Endothelial cell (in vitro differentiated cells): ENCODE measurements at regions not wholly inside any gene's neighbourhood (a gene's known extent, or its start where the extent isn't known, plus 50 kb on each side); places are given as distances from the start of the nearest gene placed in this dataset.
"Not testable (repeated sequence)": the region's sequence is repeated elsewhere in the genome, so short reads cannot be mapped to it uniquely, and the experiment has no call there.

ENCODE experiments used
- DNase-seq: peaks from one replicate; pipeline ENCODE4 v3.0.0; 2021; ENCODE audit warnings: low spot score
- H3K27ac Mint-ChIP-seq: one replicate; pipeline ENCODE4 v1.8.0; 2021; ENCODE audit warnings: mixed read lengths, inconsistent platforms; ENCODE audit not compliant: unreplicated experiment
- H3K27me3 Mint-ChIP-seq: one replicate; pipeline ENCODE4 v1.8.0; 2021; ENCODE audit warnings: mild to moderate bottlenecking, moderate library complexity, mixed read lengths, inconsistent platforms; ENCODE audit not compliant: unreplicated experiment
- H3K36me3 Mint-ChIP-seq: one replicate; pipeline ENCODE4 v1.8.0; 2021; ENCODE audit warnings: mild to moderate bottlenecking, low read depth, mixed read lengths, inconsistent platforms; ENCODE audit not compliant: unreplicated experiment
- H3K4me1 Mint-ChIP-seq: one replicate; pipeline ENCODE4 v1.8.0; 2021; ENCODE audit warnings: mild to moderate bottlenecking, mixed read lengths, inconsistent platforms; ENCODE audit not compliant: unreplicated experiment
- H3K4me3 Mint-ChIP-seq: one replicate; pipeline ENCODE4 v1.8.0; 2021; ENCODE audit warnings: mild to moderate bottlenecking, mixed read lengths, inconsistent platforms; ENCODE audit not compliant: unreplicated experiment
- H3K9me3 Mint-ChIP-seq: one replicate; pipeline ENCODE4 v1.8.0; 2021; ENCODE audit warnings: mixed read lengths, inconsistent platforms; ENCODE audit not compliant: unreplicated experiment
- TF ChIP-seq, protein P1 (sequence below): fragments of 200-600 bp; sonication (generic); IDR thresholded peaks from one replicate; pipeline ENCODE4 v1.5.0; 2021; ENCODE audit warnings: antibody characterized with exemption; ENCODE audit not compliant: unreplicated experiment

DNA sequence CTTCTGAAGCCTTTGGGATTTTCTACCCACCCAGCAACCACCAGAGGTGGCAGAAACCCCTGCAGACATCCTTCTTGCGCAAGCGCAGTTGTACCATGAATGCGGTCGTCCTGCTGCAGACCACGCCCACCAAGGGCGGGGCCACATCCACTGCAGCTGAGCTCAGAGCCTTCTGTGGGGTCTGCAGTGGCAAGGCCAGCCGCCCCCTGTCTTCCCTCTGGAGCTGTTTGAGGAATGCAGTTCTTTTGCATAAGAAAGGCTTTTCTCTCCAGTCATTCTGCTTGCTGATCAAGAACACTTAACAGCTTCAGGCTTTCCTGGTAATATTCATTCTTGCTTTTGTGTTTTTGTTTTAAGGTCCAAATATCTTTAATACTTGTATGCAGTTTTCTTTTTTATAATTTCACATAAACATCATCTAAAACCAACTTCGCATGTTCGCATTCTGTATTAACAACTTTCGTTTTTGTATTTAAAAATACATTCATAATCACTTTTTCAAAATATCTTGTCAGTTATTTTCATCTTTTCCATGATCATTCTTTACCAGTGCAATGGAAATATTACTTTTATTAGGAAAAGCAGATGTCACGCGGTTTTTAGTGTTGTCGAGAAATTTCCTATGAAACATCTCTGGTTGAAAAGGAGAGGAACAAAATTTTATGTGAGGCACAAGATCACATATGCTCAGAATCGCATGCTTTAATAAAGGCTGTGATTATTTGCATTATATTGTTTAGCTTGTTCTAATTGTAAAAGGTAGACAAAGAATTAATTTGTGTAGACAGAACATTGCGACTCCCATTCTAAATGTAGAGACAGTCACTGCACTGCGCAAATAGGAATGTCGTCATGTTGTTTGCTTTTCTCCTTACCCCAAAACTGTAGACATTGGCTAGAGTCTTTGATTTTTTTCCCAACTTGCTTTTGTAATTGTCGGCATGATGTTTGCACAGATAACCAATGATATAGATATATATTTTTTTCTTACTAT is 98.1 kb upstream of the SNRPN start:
- Mint-ChIP-seq H3K4me3 (peak overlapping the region; percentile 80), H3K9me3 (no peaks in the 10 kb centered on the region), H3K4me1 (peaks cover 12% of the 10 kb centered on the region), H3K27ac (peak overlapping the region; percentile 91), H3K27me3 (peaks cover 8% of the 10 kb centered on the region), H3K36me3 (peaks cover 3% of the 10 kb centered on the region)
- TF ChIP-seq, protein P1, sequence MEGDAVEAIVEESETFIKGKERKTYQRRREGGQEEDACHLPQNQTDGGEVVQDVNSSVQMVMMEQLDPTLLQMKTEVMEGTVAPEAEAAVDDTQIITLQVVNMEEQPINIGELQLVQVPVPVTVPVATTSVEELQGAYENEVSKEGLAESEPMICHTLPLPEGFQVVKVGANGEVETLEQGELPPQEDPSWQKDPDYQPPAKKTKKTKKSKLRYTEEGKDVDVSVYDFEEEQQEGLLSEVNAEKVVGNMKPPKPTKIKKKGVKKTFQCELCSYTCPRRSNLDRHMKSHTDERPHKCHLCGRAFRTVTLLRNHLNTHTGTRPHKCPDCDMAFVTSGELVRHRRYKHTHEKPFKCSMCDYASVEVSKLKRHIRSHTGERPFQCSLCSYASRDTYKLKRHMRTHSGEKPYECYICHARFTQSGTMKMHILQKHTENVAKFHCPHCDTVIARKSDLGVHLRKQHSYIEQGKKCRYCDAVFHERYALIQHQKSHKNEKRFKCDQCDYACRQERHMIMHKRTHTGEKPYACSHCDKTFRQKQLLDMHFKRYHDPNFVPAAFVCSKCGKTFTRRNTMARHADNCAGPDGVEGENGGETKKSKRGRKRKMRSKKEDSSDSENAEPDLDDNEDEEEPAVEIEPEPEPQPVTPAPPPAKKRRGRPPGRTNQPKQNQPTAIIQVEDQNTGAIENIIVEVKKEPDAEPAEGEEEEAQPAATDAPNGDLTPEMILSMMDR: no peak
- DNase-seq: peak; percentile 85

DNA sequence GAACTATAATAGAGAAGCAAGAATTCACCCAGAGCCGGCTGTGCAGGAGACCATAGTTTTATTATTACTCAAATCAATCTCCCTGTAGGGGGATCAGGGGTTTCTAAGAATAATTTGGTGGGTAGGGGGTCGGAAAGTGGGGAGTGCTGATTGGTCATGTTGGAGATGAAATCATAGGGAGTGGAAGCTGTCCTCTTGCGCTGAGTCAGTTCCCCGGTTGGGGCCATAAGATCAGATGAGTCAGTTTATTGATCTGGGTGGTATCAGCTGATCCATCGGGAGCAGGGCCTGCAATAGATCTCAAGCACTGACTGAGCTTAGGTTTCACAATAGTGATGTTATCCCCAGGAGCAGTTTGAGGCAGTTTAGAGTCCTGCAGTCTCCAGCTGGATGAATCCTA is 97.0 kb upstream of the SNRPN start:
- no peak for DNase-seq
- TF ChIP-seq, protein P1: no peak
- Mint-ChIP-seq H3K27ac (peak overlapping the region; percentile 98), H3K4me1 (peaks cover 19% of the 10 kb centered on the region), H3K9me3 (no peaks in the 10 kb centered on the region), H3K27me3 (peaks cover 6% of the 10 kb centered on the region), H3K4me3 (peak overlapping the region; percentile 80), H3K36me3 (peaks cover 11% of the 10 kb centered on the region)

DNA sequence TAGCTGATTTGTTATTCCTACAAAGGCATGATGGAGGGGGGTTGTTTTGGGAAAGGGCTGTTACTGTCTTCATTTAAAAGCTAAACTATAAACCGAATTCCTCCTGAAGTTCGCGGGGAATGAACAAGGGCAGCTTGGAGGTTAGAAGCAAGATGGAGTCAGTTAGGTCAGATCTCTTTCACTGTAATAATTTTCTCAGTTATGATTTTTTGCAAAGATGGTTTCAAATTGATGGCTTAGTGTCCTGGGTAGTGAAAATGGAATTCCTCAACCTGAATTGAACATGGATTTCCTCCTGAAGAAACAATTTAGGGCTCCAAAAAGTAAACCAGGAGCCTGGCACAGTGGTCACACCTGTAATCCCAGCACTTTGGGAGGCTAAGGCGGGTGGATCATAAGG is 96.6 kb upstream of the SNRPN start:
- peak overlapping the region; percentile 98 for H3K27ac Mint-ChIP-seq
- H3K4me1 Mint-ChIP-seq: peaks cover 22% of the 10 kb centered on the region
- not testable (repeated sequence) for H3K9me3 Mint-ChIP-seq, DNase-seq, H3K27me3 Mint-ChIP-seq
- peak overlapping the region; percentile 80 for H3K4me3 Mint-ChIP-seq
- H3K36me3 Mint-ChIP-seq: peaks cover 11% of the 10 kb centered on the region

DNA sequence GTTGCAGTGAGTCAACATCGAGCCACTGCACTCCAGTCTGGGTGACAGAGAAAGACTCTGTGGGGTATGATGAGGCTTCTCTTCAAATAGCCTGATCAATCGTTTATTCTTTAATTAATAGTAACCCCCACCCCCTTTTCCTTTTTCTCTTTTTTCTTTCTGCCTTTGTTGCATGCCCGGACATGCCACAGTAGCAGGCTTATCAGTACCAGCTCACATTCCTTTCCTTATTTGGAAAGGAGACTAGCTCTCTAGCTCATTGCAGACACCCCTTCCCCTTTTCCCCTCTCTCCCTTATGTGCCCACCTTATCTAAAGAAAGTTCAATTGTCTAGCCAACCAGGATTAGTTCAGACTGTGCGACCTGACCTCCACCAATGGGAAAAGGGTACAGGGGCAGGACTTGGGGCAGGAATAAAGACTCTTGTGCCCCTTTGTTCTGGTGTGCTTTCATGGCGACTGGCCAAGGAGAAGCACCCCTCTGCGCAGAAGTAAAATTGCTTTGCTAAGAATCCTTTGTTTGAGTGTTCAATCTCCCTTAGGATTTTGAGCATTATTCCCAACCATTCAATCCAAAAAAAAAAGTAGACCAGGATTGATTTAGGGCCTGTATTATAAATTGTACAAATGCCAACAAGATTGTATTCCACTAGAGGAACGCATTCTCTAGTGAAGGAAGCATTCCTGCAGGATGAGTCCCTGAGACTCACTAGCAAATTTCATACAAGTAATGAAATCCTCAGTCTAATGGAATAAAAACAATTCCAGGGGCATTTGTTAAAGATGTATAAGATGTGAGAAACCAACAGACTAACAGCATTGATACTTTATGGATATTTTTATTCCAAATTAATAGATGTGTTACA is 95.8 kb upstream of the SNRPN start:
- Mint-ChIP-seq H3K4me1 (peaks cover 22% of the 10 kb centered on the region), H3K4me3 (no peak overlapping the region), H3K9me3 (no peaks in the 10 kb centered on the region)

More for the DNA sequence above, 95.8 kb upstream of the SNRPN start:
- TF ChIP-seq, protein P1: no peak
- Mint-ChIP-seq H3K27me3 (peaks cover 6% of the 10 kb centered on the region), H3K27ac (peak overlapping the region; percentile 98), H3K36me3 (peaks cover 11% of the 10 kb centered on the region)
- DNase-seq: no peak
